HG02571 (cell line): ENCODE measurements at regions not wholly inside any gene's neighbourhood (a gene's known extent, or its start where the extent isn't known, plus 50 kb on each side); places are given as distances from the start of the nearest gene placed in this dataset.
"Not testable (repeated sequence)": the region's sequence is repeated elsewhere in the genome, so short reads cannot be mapped to it uniquely, and the experiment has no call there.

ENCODE experiments used
- ATAC-seq: cut with Tn5 transposase; IDR thresholded peaks from one replicate; pipeline ENCODE4 v1.9.1; 2021; ENCODE audit warnings: mild to moderate bottlenecking, moderate library complexity; ENCODE audit not compliant: unreplicated experiment

GRCh38 chr6:133046576-133046975 lies 194.6 kb upstream of the EYA4 start:
- ATAC-seq: no peak

GRCh38 chr6:133047065-133047665 lies 194.0 kb upstream of the EYA4 start:
- ATAC-seq: no peak

GRCh38 chr6:133047706-133048105 lies 193.5 kb upstream of the EYA4 start:
- no peak for ATAC-seq

GRCh38 chr6:133051240-133051639 lies 189.9 kb upstream of the EYA4 start:
- no peak for ATAC-seq

GRCh38 chr6:133052465-133052864 lies 188.7 kb upstream of the EYA4 start:
- ATAC-seq: no peak

- no peak for ATAC-seq
Observed at GRCh38 chr6:133055441-133055966, 185.7 kb upstream of the EYA4 start.

- no peak for ATAC-seq
Observed at GRCh38 chr6:133057352-133057751, 183.8 kb upstream of the EYA4 start.

GRCh38 chr6:133062077-133062476 lies 179.1 kb upstream of the EYA4 start:
- no peak for ATAC-seq

GRCh38 chr6:133062696-133063306 lies 178.4 kb upstream of the EYA4 start:
- no peak for ATAC-seq

GRCh38 chr6:133067960-133068359 lies 173.2 kb upstream of the EYA4 start:
- no peak for ATAC-seq

GRCh38 chr6:133070410-133071043 lies 170.6 kb upstream of the EYA4 start:
- ATAC-seq: no peak

- ATAC-seq: no peak
Observed at GRCh38 chr6:133079901-133080300, 161.3 kb upstream of the EYA4 start.

- ATAC-seq: no peak
Observed at GRCh38 chr6:133083248-133083967, 157.7 kb upstream of the EYA4 start.

GRCh38 chr6:133085471-133085870 lies 155.7 kb upstream of the EYA4 start:
- ATAC-seq: no peak

GRCh38 chr6:133085896-133086295 lies 155.3 kb upstream of the EYA4 start:
- ATAC-seq: no peak

- ATAC-seq: no peak
Observed at GRCh38 chr6:133088931-133089695, 152.0 kb upstream of the EYA4 start.

- no peak for ATAC-seq
Observed at GRCh38 chr6:133092199-133092598, 149.0 kb upstream of the EYA4 start.

GRCh38 chr6:133092771-133093170 lies 148.4 kb upstream of the EYA4 start:
- ATAC-seq: no peak

- not testable (repeated sequence) for ATAC-seq
Observed at GRCh38 chr6:133093211-133093610, 147.9 kb upstream of the EYA4 start.

GRCh38 chr6:133093956-133094355 lies 147.2 kb upstream of the EYA4 start:
- no peak for ATAC-seq

- no peak for ATAC-seq
Observed at GRCh38 chr6:133097208-133097607, 143.9 kb upstream of the EYA4 start.
